ENCODE measurements at regions not wholly inside any gene's neighbourhood (a gene's known extent, or its start where the extent isn't known, plus 50 kb on each side); places are given as distances from the start of the nearest gene placed in this dataset.

GRCh38 chr1:10860682-10861081 is 64.2 kb upstream of the CASZ1 start:
- no peak for TF ChIP-seq YY1 (IDR thresholded peaks at IDR 0.05; ENCODE audit: low read depth)
- TF ChIP-seq CREB1 (IDR thresholded peaks at IDR 0.05; ENCODE audit: low read depth) = no peak
- no peak for TF ChIP-seq EGR1 (IDR thresholded peaks at IDR 0.05)
- TF ChIP-seq, protein P1, sequence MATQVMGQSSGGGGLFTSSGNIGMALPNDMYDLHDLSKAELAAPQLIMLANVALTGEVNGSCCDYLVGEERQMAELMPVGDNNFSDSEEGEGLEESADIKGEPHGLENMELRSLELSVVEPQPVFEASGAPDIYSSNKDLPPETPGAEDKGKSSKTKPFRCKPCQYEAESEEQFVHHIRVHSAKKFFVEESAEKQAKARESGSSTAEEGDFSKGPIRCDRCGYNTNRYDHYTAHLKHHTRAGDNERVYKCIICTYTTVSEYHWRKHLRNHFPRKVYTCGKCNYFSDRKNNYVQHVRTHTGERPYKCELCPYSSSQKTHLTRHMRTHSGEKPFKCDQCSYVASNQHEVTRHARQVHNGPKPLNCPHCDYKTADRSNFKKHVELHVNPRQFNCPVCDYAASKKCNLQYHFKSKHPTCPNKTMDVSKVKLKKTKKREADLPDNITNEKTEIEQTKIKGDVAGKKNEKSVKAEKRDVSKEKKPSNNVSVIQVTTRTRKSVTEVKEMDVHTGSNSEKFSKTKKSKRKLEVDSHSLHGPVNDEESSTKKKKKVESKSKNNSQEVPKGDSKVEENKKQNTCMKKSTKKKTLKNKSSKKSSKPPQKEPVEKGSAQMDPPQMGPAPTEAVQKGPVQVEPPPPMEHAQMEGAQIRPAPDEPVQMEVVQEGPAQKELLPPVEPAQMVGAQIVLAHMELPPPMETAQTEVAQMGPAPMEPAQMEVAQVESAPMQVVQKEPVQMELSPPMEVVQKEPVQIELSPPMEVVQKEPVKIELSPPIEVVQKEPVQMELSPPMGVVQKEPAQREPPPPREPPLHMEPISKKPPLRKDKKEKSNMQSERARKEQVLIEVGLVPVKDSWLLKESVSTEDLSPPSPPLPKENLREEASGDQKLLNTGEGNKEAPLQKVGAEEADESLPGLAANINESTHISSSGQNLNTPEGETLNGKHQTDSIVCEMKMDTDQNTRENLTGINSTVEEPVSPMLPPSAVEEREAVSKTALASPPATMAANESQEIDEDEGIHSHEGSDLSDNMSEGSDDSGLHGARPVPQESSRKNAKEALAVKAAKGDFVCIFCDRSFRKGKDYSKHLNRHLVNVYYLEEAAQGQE (IDR thresholded peaks at IDR 0.05; ENCODE audit: low read depth) = no peak
- no peak for TF ChIP-seq ZBTB7A (IDR thresholded peaks at IDR 0.05; ENCODE audit: low read depth)
- no peak for TF ChIP-seq FOXM1 (IDR thresholded peaks at IDR 0.05; ENCODE audit: borderline replicate concordance, low read depth)
- TF ChIP-seq RAD21 (IDR thresholded peaks at IDR 0.05; ENCODE audit: low read depth) = no peak
- TF ChIP-seq NFIC (IDR thresholded peaks at IDR 0.05) = no peak
- no peak for TF ChIP-seq TCF12 (IDR thresholded peaks at IDR 0.05; ENCODE audit: low read depth)
- TF ChIP-seq TAF1 (IDR thresholded peaks at IDR 0.05; ENCODE audit: low read depth) = no peak
- TF ChIP-seq MAX (IDR thresholded peaks at IDR 0.05) = no peak
- no peak for TF ChIP-seq EP300 (IDR thresholded peaks at IDR 0.05; ENCODE audit: borderline replicate concordance)
- TF ChIP-seq CEBPB (IDR thresholded peaks at IDR 0.05) = no peak
- no peak for TF ChIP-seq TEAD4 (IDR thresholded peaks at IDR 0.05)
- TF ChIP-seq, protein P2, sequence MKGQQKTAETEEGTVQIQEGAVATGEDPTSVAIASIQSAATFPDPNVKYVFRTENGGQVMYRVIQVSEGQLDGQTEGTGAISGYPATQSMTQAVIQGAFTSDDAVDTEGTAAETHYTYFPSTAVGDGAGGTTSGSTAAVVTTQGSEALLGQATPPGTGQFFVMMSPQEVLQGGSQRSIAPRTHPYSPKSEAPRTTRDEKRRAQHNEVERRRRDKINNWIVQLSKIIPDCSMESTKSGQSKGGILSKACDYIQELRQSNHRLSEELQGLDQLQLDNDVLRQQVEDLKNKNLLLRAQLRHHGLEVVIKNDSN (IDR thresholded peaks at IDR 0.05) = no peak

GRCh38 chr1:10861822-10862221 is 65.4 kb upstream of the CASZ1 start:
- TF ChIP-seq, protein P1 (IDR thresholded peaks at IDR 0.05; ENCODE audit: low read depth) = no peak
- TF ChIP-seq EGR1 (IDR thresholded peaks at IDR 0.05) (no peak), YY1 (IDR thresholded peaks at IDR 0.05; ENCODE audit: low read depth) (no peak), EP300 (IDR thresholded peaks at IDR 0.05; ENCODE audit: borderline replicate concordance) (no peak), TCF12 (IDR thresholded peaks at IDR 0.05; ENCODE audit: low read depth) (no peak), CREB1 (IDR thresholded peaks at IDR 0.05; ENCODE audit: low read depth) (no peak), TAF1 (IDR thresholded peaks at IDR 0.05; ENCODE audit: low read depth) (no peak), MAX (IDR thresholded peaks at IDR 0.05) (no peak), TEAD4 (IDR thresholded peaks at IDR 0.05) (no peak), CEBPB (IDR thresholded peaks at IDR 0.05) (no peak), RAD21 (IDR thresholded peaks at IDR 0.05; ENCODE audit: low read depth) (no peak)

DNA sequence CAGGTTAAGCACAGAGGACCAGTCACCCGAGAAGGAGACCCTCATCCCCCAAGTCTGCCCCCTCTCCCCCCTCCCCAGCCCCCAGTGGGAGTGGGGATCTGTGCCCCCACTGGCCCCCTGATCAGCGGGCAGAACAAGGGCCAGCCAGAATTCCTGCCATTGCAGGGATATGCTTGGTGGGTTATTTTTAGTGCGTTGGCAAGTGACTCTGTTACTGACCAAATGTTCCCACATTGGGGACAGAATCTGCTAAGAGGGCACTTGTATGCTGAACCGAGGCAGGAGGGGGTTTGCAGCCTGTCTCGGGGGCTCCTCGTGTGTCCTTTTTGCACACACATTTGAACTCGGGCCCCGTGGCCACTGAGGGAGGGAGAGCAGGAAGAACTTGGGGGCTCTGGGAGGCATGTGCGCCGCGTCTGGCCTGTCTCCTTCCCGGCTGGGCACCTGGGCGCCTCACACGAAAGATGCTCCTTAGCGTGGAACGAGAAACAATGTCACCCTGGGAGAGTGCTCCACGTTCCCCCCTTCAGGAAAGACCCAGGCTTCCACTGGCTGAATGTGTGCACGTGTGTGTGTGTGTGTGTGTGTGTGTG is 66.4 kb upstream of the CASZ1 start:
- TF ChIP-seq, protein P1 (IDR thresholded peaks at IDR 0.05; ENCODE audit: low read depth) = no peak
- TF ChIP-seq RAD21 (IDR thresholded peaks at IDR 0.05; ENCODE audit: low read depth) (no peak), CREB1 (IDR thresholded peaks at IDR 0.05; ENCODE audit: low read depth) (no peak), CEBPB (IDR thresholded peaks at IDR 0.05) (no peak), TEAD4 (IDR thresholded peaks at IDR 0.05) (no peak), EP300 (IDR thresholded peaks at IDR 0.05; ENCODE audit: borderline replicate concordance) (no peak), ZBTB7A (IDR thresholded peaks at IDR 0.05; ENCODE audit: low read depth) (no peak), FOXM1 (IDR thresholded peaks at IDR 0.05; ENCODE audit: borderline replicate concordance, low read depth) (no peak), YY1 (IDR thresholded peaks at IDR 0.05; ENCODE audit: low read depth) (no peak), NFIC (IDR thresholded peaks at IDR 0.05) (no peak), TCF12 (IDR thresholded peaks at IDR 0.05; ENCODE audit: low read depth) (no peak), EGR1 (IDR thresholded peaks at IDR 0.05) (no peak), TAF1 (IDR thresholded peaks at IDR 0.05; ENCODE audit: low read depth) (no peak), MAX (IDR thresholded peaks at IDR 0.05) (no peak)
- TF ChIP-seq, protein P2 (IDR thresholded peaks at IDR 0.05) = no peak

- TF ChIP-seq EGR1 (IDR thresholded peaks at IDR 0.05) (no peak), CEBPB (IDR thresholded peaks at IDR 0.05) (no peak), ZBTB7A (IDR thresholded peaks at IDR 0.05; ENCODE audit: low read depth) (no peak), TEAD4 (IDR thresholded peaks at IDR 0.05) (no peak), EP300 (IDR thresholded peaks at IDR 0.05; ENCODE audit: borderline replicate concordance) (no peak), RAD21 (IDR thresholded peaks at IDR 0.05; ENCODE audit: low read depth) (no peak), MAX (IDR thresholded peaks at IDR 0.05) (no peak)
- TF ChIP-seq, protein P2 (IDR thresholded peaks at IDR 0.05) = no peak
- TF ChIP-seq, protein P1 (IDR thresholded peaks at IDR 0.05; ENCODE audit: low read depth) = no peak
These were observed 67.4 kb upstream of the CASZ1 start for GRCh38 chr1:10863886-10864285.

Data from Ishikawa (cell line).